CD4-positive, alpha-beta T cell treated with Interleukin-17A for 4 hours (primary cell): ENCODE measurements at regions not wholly inside any gene's neighbourhood (a gene's known extent, or its start where the extent isn't known, plus 50 kb on each side); places are given as distances from the start of the nearest gene placed in this dataset.
"Not testable (repeated sequence)": the region's sequence is repeated elsewhere in the genome, so short reads cannot be mapped to it uniquely, and the experiment has no call there.

ENCODE experiments used
- DNase-seq: peaks from one replicate; pipeline ENCODE4 v3.0.0-alpha.2; 2020; ENCODE audit warnings: mixed read lengths

DNA sequence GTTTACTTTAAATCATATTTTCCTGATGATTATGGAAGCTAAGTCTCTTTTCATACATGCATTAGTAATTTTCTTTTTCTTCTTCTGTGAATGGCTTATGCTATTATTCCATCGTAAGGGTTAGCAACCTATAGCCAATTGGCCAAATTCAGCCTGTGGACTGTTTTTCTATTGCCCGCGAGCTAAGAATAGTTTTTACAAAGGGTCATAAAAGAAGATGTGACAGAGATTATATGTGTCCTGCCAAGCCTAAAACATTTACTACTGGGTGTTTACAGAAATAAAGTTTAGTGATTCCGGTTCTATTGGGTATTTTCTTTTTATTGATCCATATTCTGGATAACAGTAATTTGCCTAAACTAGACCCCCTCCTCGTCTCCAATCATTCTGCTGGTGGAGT is 268.8 kb upstream of the DIO3 start:
- no peak for DNase-seq

DNA sequence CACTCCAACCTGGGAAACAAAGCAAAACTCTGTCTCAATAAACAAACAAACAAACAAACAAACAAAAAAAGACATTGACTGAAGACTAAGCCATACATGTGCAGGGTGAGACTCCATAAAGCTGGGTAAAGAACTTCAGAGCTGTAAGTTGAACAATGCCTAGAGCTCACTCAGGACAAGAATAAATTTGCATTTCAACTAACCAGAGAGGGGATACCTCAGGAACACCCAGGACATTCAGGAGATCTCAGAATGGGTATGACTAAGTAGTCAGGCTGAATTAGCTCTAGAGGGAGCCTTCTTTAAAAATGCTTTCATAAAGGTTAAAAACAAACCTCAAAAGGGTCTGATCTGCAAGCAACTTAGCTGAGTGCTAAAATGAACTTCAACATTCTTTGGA is 267.7 kb upstream of the DIO3 start:
- DNase-seq, result no peak

DNA sequence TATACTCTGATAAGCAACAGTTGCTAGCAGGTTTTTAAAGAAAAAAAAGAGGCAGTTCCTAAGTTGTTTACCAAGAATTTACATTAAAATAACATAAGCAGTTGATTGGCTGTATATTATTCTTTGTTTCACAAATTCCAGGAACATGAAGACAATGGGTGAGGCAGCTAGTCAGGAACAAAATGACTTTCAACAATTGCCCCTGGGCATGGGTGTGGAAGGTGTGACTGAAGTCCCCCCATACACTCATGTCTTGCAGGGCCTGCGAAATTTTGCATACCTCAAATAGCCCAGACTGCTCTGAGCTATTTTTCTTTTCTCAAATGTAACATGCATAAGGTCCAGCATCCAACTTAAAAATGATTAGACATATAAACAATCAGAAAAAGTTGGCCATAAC is 267.2 kb upstream of the DIO3 start:
- DNase-seq, result no peak

DNA sequence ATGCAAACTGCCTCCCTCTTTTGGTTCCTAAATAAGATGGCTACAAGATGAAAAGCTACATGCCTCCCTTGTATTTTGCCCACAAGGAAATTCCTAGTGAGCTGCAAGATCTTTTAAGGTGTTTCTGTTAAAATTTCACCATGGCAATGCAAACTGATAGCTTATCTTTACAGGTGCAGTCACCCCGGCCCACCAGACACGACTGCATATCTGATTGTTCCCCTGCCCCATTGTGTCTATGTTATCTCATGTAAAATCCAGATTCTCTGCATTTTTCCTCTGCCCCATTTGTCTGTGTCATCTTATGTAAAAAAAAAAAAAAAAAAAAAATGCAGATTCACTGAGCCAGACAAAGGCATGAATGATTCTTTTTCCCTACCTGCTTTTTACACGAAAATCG is 261.5 kb upstream of the DIO3 start:
- not testable (repeated sequence) for DNase-seq

DNA sequence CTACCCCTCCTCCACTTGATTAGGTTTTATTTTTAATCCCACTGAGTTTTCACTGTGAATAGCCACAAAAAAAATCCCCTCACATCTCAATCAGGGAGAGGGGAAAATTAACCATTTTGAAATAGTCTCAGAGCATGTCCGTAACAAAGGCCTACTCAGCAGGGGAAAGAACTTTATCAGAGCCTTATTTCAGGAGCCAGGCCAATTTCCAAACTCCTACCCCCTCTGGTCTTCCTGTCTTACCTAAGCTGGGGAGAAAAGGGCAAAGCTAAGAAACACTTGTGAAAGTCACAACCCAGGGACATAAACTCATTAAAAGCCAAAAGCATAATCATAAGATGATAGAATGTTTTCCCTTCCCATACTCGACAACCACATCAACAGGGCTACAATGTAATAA is 260.3 kb upstream of the DIO3 start:
- DNase-seq, result no peak

DNA sequence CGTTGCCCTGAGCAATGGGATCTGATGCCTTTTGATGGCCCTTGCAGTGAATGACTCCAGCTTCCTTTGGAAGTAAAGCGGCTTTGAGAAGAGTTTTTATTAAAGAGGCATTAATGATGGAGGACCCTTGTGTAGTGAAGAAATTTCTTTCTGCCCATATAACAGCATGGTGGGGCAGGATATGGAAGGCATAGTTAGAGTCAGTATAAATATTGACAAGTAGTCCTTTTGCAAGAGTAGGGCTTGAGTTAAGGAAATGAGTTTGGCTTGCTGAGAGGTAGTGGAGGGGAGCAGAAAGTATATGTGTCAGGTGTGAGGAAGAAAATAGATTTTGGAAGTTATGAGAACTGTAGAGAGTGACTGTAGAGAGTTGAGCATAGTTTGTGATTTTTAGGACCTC is 254.1 kb upstream of the DIO3 start:
- DNase-seq, result not testable (repeated sequence)

DNA sequence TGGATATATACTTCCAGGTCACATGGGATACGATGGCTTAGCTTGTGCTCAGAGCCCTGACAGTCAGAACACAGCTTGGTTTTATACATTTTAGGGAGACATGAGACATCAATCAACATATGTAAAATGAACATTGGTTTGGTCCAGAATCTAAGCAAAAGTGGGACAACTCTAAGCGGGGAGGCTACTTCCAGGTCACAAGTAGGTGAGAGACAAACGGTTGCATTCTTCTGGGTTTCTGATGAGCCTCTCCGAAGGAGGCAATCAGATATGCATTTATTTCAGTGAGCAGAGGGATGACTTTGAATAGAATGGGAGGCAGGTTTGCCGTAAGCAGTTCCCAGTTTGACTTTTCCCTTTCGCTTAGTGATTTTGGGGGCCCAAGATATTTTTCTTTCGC is 250.1 kb upstream of the DIO3 start:
- DNase-seq, result not testable (repeated sequence)

DNA sequence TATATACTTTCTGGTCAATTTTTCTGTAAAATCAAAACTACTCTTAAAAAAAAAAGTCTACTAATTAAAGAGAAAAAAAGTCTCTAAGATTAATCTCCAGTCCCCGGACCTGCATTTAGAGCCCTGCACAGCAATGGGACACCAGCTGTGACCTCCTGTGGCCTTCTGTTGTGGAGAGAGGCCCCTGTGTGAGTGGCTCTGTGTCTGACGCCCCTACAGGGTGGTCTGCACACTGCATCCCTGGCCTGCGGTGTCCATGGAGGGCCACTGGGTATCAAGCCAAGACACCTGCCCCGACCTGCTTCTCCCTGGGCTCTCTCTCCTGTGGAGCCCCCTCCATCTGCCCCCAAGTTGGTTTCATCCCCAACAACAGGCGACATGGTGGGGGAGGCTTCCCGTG is 248.0 kb upstream of the DIO3 start:
- no peak for DNase-seq

DNA sequence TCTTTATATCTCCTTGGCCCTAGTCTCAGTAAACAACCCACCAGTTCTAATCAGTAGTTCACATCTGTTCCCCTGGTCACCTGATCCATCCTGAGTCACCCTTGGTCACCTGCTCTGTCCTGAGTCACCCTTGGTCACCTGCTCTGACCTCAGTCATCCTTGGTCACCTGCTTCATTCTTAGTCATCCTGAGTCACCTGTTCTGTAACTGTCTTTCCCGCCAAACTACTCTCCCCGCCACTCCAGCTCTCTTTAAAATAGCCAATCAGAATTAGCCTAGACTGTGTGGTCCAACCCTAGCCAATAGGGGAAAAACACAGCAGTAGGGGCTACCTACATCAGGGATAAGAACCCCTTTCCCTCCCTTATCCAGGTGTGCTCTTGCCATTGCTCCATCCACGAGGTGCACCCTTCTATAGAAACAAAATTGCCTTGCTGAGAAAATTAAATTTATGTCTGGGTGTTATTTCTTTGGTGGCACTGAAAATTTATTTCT is 245.4 kb upstream of the DIO3 start:
- DNase-seq, result no peak

DNA sequence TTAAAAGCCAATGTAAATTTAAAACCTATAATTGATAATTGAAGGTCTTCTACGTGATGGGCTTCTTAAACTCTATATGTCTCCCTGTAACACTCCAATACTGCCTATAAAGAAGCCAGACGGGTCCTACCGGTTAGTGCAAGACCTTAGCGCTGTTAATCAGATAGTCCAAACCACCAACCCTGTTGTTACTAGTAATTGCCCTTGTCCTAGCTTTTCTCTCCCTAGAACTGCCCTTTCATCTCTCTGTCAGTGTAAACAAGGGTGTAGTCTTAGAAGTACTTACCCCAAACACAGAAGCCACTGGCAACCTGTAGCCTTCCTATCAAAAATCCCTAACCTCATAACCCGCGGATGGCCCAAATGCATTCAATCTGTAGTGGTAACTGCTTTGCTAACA is 243.0 kb upstream of the DIO3 start:
- no peak for DNase-seq

DNA sequence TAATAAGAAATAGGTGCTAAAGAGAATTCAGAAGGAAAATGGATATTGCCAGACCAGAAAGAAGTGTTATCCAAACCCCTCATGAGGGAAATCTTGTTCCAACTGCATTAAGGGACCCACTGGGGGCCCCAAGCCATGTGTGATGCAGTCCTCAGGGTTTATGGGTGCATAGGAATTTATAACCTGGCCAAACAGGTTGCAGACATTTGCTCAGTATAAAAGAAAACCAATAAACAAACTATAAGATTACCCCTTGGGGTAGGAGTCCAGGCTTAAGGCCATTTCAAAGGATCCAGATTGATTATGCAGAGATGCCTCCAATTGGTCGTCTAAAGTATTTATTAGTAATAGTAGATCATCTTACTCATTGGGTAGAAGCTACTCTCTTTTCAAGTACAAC is 240.9 kb upstream of the DIO3 start:
- DNase-seq, result no peak

DNA sequence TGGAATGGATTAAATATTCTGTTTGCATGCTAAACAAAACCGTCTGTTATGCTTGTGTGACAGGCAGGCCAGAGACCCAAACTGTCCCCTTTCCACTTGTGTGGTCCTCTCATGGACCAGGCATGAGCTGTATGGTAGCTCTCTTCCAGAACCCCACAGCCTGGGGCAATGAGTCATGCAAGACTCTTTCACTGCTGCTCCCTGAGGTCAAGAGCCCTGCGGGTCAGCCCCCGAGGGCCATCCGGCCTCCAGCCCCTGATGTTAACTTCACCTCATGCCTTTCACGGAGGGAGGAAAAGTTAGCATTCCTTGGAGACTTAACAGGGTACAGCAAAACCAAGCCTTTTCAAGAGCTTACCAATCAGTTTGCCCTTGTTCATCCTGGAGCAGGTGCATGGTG is 239.1 kb upstream of the DIO3 start:
- no peak for DNase-seq

DNA sequence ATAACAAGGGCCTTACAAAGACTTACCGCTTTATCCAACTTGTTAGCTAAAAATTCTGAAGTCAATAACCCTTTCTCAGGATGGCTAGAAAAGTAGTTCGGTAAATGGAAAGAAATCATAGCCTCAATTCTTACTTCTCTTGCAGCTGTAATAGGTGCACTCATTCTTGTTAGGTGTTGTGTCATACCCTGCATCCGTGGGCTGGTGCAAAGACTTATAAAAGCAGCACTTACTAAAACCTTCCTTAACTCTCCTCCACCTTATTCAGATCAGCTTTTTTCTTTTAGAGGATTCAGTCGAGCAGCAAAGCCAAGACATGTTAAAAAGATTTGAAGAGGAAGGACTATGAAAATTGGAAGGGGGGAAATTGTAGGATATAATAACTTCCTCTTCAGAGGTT is 238.2 kb upstream of the DIO3 start:
- DNase-seq, result no peak

DNA sequence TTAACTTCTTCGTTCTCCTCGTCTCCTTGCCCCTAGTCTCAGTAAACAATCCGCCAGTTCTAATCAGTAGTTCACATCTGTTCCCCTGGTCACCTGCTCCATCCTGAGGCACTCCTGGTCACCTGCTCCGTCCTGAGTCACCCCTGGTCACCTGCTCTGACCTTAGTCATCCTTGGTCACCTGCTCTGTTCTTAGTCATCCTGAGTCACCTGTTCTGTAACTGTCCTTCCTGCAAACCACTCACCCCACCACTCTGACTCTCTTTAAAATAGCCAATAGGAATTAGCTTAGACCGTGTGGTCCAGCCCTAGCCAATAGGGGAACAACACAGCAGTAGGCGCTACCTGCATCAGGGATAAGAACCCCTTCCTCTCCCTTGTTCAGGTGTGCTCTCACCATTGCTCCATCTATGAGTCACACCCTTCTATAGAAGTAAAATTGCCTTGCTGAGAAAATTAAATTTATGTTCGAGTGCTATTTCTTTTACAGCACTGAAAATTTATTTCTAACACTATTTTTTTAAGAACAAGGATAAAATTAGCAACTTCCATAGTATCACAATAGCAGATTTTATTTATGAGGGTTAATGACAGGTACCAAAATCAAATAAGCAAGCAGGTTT is 237.6 kb upstream of the DIO3 start:
- not testable (repeated sequence) for DNase-seq

DNA sequence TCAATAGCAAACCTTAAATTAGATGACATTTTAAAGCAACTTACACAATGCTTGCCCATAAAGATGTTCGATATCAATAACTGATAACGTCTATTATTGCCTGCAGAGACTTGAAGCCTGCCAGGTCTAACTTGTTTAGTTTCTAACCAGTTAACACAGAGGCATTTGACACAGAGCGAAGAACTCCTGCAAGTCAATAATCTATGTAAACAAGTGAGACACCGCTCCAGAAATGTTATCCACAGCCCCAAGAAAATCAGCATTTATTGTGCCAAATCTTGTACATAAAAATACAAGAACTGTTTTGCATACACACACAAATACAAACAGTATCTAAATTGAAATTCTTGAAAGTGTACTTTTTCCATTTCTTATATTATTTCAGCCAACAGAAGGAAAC is 236.0 kb upstream of the DIO3 start:
- DNase-seq, result no peak

DNA sequence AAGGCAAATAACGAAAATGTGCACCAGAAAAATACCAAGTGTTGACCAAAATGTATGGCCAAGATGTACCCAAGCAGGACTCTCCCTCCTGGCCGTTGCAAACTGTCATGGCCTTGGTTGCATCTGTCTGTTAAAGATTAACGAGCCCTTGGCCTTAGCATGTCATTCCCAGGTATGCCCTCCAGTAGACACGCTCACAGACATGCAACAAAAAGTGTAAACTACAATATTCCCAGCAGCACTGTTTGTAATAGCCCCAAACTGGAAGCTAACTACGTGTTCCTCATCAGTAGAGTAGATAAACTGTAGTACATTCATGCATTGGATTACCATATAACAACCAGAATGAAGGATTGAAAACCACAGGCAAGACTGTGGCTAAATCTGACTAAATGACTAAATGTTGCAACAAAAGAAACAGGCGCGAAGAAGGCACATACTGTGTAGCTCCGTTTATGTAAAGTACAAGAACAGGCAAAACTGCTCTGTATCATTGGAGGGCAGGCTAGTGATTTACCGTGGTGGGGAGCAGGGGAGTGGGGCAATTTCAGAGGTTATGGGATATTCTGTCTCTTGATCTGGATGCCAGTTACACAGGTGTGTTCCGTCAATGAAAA is 232.8 kb upstream of the DIO3 start:
- DNase-seq, result no peak

DNA sequence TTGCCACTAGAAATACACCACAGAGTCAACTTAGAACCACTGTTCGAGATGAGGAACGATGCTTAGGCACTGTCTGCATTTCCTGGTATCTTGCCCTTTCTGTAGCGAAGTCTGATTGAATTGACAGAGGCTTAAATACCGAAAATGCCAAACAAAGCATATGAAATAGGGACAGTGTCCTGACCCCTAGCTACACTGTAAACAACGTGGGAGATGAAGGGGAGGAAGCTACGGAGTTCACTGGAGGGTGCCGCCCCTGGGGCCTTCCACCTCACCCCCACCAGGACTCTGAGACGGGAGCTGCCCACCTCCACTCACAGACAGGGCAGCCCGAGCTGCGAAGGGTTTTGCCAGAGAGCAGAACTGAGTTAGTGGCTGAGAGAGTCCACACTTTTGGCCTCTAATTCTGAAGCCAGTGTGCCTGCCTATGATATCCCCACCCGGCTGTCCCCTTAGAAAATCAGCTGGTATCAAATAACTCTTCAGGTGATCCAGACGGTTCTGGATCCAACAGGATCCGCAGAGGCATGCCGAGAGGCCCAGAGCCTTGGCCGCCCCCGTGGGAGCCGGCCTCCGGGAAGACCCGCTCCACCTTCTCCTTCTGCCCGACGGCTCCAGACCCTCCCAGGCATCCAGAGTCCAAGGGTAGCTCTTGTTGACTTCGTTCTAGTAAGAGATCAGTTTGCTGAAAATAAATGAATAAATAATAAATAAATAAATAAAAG is 230.7 kb upstream of the DIO3 start:
- DNase-seq, result no peak

DNA sequence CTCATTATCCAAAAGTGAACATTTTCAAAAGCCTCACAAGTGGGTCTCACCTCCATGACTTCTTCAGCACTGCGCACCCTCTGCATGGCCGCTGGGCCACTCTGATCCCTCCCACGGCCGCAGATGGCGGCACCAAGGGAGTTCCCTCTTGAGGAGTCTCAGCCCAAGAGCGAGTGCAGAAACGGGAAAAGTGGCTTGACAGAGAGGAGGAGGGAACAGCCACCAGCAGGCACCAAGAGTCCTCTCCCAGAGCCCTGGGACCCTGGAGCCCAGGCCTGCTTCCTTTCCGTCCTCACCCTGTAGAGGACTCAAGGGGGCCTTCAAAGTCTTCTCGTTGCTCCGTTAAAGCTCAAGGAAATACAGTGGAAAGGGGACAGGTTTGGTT is 230.2 kb upstream of the DIO3 start:
- no peak for DNase-seq

DNA sequence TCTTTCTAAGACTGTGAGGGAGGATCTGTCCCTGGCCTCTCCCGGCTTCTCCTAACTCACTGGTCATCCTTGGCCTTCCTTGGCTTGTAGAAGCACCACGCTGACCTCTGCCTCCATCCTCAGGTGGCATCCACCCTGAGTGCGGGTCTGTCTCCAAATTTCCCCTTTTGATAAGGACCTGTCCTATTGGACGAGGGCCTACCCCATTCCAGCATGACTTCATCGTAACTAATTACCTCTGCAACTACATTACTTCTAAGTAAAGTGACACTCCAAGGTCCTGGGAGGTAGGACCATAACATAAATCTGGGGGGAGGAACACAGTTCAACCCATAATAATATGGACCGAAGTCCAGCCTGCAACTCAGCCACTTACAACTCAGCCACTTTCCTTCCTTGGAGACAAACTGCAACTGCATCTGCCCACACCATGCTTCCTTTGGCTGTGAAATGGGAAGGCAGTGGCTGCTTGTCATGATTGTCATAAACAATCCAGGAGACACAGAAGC is 229.6 kb upstream of the DIO3 start:
- DNase-seq, result no peak

DNA sequence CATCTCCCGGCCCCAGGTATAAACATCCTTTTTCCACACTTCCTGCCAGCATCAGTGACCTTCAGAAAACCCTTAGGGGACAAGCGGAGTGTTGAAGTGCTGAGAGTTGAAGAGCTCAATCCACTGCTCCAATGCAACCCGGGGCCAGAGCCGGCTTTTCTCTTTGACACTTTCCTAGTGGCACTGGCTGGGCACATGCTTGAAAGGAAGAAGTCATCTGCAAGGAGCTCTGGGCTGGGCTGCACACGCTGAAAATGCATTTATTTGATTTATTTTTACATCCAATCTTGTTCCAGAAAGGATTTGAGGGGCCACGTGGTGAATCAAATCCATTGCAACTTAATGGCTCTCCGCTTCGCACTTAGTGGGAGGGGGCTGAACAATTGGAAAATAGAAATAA is 229.0 kb upstream of the DIO3 start:
- DNase-seq, result no peak

DNA sequence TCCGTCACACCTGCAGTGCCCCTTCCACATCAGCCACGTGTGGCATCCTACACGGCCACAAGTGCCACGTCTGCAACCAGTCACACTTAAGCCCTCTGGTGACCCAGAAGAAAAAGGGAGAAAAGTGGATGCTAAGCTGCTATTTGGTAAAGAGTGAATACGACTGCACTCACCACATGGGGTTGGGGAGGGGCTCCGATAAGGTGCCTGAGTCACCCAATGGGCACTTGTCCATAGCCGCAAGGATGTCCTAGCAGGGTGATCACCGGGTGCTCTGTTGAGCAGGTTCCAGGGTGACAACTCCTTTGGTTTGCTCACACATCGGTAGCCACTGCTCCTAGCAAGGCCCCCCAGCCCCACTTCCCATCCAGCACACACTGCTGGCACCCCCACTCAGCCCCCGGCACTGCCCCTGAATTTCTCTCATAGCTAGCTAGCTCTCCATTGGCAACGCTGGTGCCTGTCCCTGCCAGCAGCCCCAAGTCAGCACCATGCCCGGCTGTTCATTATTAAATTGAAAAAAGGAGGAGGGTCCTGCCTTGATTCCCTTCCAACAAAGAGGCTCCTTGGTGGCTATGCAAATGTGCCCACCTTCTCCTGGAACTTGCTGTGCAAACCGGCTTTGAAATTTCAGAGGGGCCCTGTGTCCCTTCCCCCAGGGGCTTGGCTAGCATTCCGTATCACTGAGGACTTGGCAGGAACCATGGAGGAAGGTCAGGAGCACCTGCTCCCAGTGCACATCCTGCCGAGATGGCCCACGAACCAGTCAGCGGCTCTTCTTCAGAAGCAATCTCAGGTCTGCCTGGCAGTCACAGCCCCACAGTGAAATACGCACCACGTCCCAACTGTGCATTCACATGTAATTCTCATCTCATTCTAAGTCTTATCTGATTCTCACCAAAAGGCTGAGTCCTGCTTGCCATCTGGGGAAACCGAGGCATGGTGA is 227.7 kb upstream of the DIO3 start:
- no peak for DNase-seq

DNA sequence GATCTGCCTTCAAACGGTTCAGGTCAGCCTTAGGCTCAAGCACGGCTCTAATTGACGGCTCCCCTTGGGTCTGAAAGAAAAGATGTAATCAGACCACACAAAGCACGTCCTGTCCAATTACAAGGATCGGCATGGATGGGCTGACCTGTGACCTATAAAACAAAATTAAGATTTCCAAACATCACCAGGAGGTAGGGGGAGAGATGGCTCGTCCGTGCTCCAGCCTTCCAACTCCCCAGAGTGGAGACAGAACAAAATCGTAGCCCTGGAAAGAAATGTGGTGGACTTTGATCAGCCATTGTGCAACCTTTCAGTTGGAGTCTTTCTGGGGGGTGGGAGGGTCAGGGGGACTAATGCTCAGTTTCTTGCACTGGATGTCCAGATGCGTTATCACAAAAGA is 226.6 kb upstream of the DIO3 start:
- DNase-seq, result no peak

DNA sequence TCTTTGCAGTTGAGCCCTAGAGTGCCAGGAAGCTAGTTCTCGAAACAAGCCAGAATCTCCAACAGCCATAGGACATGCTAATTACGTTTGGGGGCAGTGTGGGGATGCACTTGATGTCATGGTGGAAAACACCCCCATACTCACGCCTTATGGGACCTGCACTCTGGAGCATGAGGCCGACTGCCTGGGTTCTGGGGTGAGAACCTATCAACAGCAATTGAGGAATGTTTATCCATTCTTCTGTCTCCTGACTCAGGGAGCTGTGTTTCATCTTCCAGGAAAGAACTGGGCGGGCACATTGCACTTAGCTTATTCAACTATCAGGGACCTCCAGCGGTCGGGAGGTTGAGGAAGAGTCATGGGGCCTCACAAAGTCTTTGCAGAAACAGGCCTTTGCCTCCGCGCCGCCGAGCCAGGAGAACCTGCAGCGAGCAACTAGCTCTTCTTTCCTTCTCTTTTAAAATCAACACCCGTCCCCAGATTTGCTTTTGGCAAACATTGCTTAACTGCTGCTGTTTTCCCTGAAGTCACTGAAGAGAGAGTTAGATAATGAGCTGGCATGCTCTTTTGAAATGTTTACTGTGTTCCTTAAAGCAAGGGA is 226.1 kb upstream of the DIO3 start:
- DNase-seq, result no peak
